Activated T-cell treated with anti-CD3 and anti-CD28 coated beads, Interleukin-2, amount 50 U/mL, for 24 hours (primary cell): ENCODE measurements at regions not wholly inside any gene's neighbourhood (a gene's known extent, or its start where the extent isn't known, plus 50 kb on each side); places are given as distances from the start of the nearest gene placed in this dataset.
"Not testable (repeated sequence)": the region's sequence is repeated elsewhere in the genome, so short reads cannot be mapped to it uniquely, and the experiment has no call there.

Source experiments
- DNase-seq: peaks from one replicate; pipeline ENCODE4 v3.0.0-alpha.2; 2020
- H3K27ac Mint-ChIP-seq: 2 replicates; pipeline ENCODE4 v1.8.0; 2020; ENCODE audit warnings: mild to moderate bottlenecking, mixed read lengths
- H3K27me3 Mint-ChIP-seq: 2 replicates; pipeline ENCODE4 v1.8.0; 2020; ENCODE audit warnings: mixed read lengths
- H3K36me3 Mint-ChIP-seq: 2 replicates; pipeline ENCODE4 v1.8.0; 2020; ENCODE audit warnings: low read depth, mixed read lengths
- H3K4me1 Mint-ChIP-seq: 2 replicates; pipeline ENCODE4 v1.8.0; 2020; ENCODE audit warnings: low read depth, mixed read lengths
- H3K4me3 Mint-ChIP-seq: 2 replicates; pipeline ENCODE4 v1.8.0; 2020; ENCODE audit warnings: mild to moderate bottlenecking, moderate library complexity, mixed read lengths
- H3K9me3 Mint-ChIP-seq: 2 replicates; pipeline ENCODE4 v1.8.0; 2020; ENCODE audit warnings: mixed read lengths

GRCh38 chr21:10411776-10412526 is 109.4 kb upstream of the TPTE start:
- not testable (repeated sequence) for DNase-seq, H3K4me3 Mint-ChIP-seq, H3K36me3 Mint-ChIP-seq, H3K27me3 Mint-ChIP-seq, H3K4me1 Mint-ChIP-seq, H3K27ac Mint-ChIP-seq, H3K9me3 Mint-ChIP-seq

DNA sequence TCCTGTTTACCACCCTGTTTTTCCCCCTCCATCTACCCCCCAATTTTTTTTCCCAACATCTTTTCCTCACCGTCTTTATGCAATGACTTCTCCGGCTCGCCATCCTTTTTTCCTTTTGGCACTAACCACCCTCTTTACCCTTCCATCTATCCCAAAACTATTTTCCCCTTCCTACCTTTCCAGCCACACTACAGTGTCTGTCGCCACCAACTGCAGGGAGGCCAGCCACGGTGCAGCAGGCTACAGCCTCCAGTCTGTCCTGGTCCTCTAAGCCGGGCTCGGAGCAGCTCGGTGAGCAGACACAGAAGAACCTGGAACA is 108.5 kb upstream of the TPTE start:
- not testable (repeated sequence) for H3K36me3 Mint-ChIP-seq, H3K4me1 Mint-ChIP-seq, H3K27me3 Mint-ChIP-seq, H3K27ac Mint-ChIP-seq, H3K4me3 Mint-ChIP-seq, DNase-seq, H3K9me3 Mint-ChIP-seq

DNA sequence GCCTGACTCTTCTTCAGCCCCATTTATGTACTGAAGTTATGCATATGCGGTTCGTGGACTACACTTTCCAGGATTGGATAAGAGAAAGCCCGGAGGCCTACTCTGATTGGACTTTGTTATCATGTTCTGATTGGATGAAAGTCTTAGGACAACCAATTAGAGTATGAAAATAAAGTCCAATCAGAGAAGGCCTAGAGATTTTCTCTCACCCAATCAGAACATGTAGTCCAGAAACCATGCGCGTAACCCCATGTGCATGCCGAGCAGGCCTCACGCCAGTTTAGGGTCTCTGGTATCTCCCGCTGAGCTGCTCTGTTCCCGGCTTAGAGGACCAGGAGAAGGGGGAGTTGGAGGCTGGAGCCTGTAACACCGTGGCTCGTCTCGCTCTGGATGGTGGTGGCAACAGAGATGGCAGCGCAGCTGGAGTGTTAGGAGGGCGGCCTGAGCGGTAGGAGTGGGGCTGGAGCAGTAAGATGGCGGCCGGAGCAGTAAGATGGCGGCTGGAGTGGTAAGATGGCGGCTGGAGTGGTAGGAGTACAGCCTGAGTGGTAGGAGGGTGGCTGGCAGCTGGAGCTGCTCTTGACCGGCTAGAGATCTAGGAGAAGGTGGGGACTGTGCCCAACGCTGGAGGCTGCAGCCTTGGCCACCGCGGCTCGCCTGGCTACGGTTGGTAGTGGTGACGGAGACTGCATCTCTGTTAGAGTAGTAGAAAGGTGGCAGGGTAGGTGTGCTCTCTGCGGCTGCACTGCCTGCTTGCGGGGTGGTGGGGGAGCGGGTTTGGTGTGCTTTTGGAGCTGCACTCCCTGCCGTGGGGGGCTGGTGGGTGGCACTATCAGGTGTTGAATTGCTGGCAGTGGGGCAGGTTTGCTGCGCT is 107.9 kb upstream of the TPTE start:
- H3K4me3 Mint-ChIP-seq, H3K9me3 Mint-ChIP-seq, H3K36me3 Mint-ChIP-seq, H3K27me3 Mint-ChIP-seq, H3K4me1 Mint-ChIP-seq, DNase-seq, H3K27ac Mint-ChIP-seq: not testable (repeated sequence)

- not testable (repeated sequence) for DNase-seq, H3K27ac Mint-ChIP-seq, H3K36me3 Mint-ChIP-seq, H3K4me3 Mint-ChIP-seq, H3K27me3 Mint-ChIP-seq, H3K9me3 Mint-ChIP-seq, H3K4me1 Mint-ChIP-seq
Observed at GRCh38 chr21:10414121-10414924, 107.1 kb upstream of the TPTE start.

DNA sequence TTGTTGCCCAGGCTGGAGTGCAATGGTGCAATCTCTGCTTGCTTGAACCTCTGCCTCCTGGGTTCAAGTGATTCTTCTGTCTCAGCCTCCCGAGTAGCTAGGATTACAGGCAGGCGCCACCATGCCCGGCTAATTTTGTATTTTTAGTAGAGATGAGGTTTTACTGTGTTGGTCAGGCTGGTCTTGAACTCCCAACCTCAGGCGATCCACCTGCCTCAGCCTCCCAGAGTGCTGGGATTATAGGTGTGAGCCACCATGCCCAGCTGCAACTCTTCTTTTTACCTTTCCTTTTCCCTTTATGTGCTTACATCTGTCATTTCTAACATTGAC is 106.5 kb upstream of the TPTE start:
- not testable (repeated sequence) for H3K27me3 Mint-ChIP-seq, H3K27ac Mint-ChIP-seq, H3K4me3 Mint-ChIP-seq, DNase-seq, H3K36me3 Mint-ChIP-seq, H3K4me1 Mint-ChIP-seq, H3K9me3 Mint-ChIP-seq

DNA sequence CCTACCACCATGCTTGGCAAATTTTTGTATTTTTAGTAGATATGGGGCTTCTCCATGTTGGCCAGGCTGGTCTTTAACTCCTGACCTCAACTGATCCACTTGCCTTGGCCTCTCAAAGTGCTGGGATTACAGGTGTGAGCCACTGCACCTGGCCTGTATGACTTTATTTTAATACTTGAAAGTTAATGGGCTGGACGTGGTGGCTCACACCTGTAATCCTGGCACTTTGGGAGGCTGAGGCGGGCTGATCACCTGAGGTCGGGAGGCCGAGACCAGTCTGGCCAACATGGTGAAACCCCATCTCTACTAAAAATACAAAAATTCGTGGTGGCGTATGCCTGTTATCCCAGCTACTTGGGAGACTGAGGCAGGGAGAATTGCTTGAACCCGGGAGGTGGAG is 105.9 kb upstream of the TPTE start:
- not testable (repeated sequence) for H3K4me1 Mint-ChIP-seq, H3K36me3 Mint-ChIP-seq, H3K9me3 Mint-ChIP-seq, DNase-seq, H3K27me3 Mint-ChIP-seq, H3K27ac Mint-ChIP-seq, H3K4me3 Mint-ChIP-seq

DNA sequence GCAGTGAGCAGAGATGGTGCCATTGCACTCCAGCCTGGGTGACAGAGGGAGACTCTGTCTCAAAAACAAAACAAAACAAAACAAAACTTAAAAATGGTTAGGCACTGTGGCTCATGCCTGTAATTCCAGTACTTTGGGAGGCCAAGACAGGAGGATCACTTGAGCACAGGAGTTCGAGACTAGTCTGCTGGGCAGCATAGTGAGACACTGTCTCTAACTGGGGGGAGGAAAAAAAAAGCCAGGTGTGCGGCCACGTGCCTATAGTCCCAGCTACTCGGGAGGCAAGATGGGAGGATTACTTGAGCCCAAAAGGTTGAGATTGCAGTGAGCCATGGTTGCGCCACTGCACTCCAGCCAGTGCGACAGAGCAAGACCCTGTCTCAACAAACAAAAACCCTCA is 105.5 kb upstream of the TPTE start:
- not testable (repeated sequence) for H3K27me3 Mint-ChIP-seq, H3K36me3 Mint-ChIP-seq, H3K27ac Mint-ChIP-seq, H3K4me1 Mint-ChIP-seq, H3K4me3 Mint-ChIP-seq, DNase-seq, H3K9me3 Mint-ChIP-seq

GRCh38 chr21:10416691-10417447 is 104.5 kb upstream of the TPTE start:
- not testable (repeated sequence) for H3K9me3 Mint-ChIP-seq, H3K4me3 Mint-ChIP-seq, H3K36me3 Mint-ChIP-seq, H3K4me1 Mint-ChIP-seq, DNase-seq, H3K27ac Mint-ChIP-seq, H3K27me3 Mint-ChIP-seq

- not testable (repeated sequence) for H3K36me3 Mint-ChIP-seq, H3K27ac Mint-ChIP-seq, H3K9me3 Mint-ChIP-seq, H3K4me3 Mint-ChIP-seq, DNase-seq, H3K4me1 Mint-ChIP-seq, H3K27me3 Mint-ChIP-seq
Observed at GRCh38 chr21:10417551-10418002, 103.8 kb upstream of the TPTE start.

GRCh38 chr21:10418250-10419048 is 102.9 kb upstream of the TPTE start:
- not testable (repeated sequence) for DNase-seq, H3K36me3 Mint-ChIP-seq, H3K27ac Mint-ChIP-seq, H3K9me3 Mint-ChIP-seq, H3K4me1 Mint-ChIP-seq, H3K4me3 Mint-ChIP-seq, H3K27me3 Mint-ChIP-seq

- not testable (repeated sequence) for H3K27me3 Mint-ChIP-seq, DNase-seq, H3K27ac Mint-ChIP-seq, H3K9me3 Mint-ChIP-seq, H3K36me3 Mint-ChIP-seq, H3K4me1 Mint-ChIP-seq, H3K4me3 Mint-ChIP-seq
Observed at GRCh38 chr21:10421199-10421598, 100.2 kb upstream of the TPTE start.

- not testable (repeated sequence) for H3K4me1 Mint-ChIP-seq, H3K4me3 Mint-ChIP-seq, H3K27me3 Mint-ChIP-seq, H3K9me3 Mint-ChIP-seq, H3K27ac Mint-ChIP-seq, H3K36me3 Mint-ChIP-seq, DNase-seq
Observed at GRCh38 chr21:10421601-10422000, 99.8 kb upstream of the TPTE start.

DNA sequence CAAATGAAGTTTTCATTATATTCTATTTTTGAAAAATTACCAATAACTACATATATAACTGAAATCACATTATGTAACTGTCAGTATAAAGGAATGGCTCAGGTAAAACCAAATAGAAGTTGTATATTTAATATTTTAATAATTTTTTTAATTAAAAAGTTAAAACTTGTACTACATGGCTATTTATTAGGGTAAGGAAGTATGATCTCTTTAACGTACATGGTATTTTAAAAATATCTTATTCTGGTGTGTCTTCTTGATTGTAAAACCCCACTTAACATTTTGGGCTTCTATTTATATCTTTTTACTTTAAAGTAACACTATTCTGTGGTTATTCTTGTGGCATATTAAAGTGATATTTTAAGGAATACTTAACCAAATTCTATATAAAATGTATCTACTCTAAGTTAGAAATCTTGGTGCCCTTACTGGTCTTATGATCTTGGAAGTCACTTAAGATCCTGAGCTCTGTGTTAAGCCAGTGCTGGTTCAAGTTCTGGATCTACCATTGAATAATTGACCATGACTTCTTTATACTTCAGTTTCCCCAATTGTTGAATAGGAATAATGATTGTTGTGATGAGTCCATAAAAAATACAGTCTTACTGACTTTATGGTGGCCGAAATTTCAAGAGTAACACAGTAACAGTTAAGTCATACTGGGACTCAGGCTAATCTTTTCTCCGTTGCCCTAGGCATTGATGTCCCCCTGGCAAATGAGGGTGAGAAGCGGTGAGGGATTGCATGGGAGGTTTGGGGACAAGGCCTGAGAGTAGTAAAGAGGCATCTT is 97.1 kb upstream of the TPTE start:
- H3K36me3 Mint-ChIP-seq, DNase-seq, H3K9me3 Mint-ChIP-seq, H3K27ac Mint-ChIP-seq, H3K27me3 Mint-ChIP-seq, H3K4me3 Mint-ChIP-seq, H3K4me1 Mint-ChIP-seq: not testable (repeated sequence)
